ENCODE measurements at regions not wholly inside any gene's neighbourhood (a gene's known extent, or its start where the extent isn't known, plus 50 kb on each side); places are given as distances from the start of the nearest gene placed in this dataset.

DNA sequence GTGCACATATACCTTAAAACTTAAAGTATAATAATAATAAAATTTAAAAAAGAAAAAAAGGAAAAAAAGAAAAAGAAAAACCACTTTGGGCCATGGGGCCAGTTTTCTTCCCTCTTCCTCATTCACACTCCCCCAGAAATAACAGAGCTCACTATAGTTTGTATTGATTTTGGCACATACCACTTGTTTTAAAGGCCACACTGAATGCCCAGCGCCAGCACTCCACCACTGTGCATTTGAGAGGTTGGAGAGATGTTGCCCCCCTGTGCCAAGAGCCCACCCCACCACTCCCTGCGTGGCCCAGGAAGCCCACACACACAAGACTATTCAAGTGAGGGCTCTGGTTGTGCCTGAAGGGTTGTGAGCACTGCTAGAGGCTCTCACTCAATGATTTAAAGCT lies 1536.3 kb downstream of the TSPY10 start:
- Histone ChIP-seq H4K20me1 (ENCODE audit: insufficient read depth, low read length) (no peaks in the 10 kb centered on the region), H3K36me3 (ENCODE audit: insufficient read depth, low read length) (no peaks in the 10 kb centered on the region), H3K4me2 (ENCODE audit: low read length) (no peak overlapping the region), H3K27me3 (ENCODE audit: insufficient read depth, low read length) (no peaks in the 10 kb centered on the region), H2AFZ (ENCODE audit: low read depth, low read length) (no peak overlapping the region), H3K4me3 (ENCODE audit: insufficient read depth, low read depth, low read length) (no peak overlapping the region), H3K79me2 (ENCODE audit: insufficient read depth, low read length) (no peaks in the 10 kb centered on the region), H3K27ac (ENCODE audit: low read depth, low read length) (no peak overlapping the region), H3K4me1 (ENCODE audit: insufficient read depth, low read length) (no peaks in the 10 kb centered on the region), H3K9ac (ENCODE audit: low read length) (no peak overlapping the region), H3K9me3 (ENCODE audit: insufficient read depth, low read depth, low read length) (no peaks in the 10 kb centered on the region)
- no peaks in the 10 kb centered on the region for H3K4me1 Mint-ChIP-seq (ENCODE audit: low read depth, unreplicated experiment)
- H3K9me3 Mint-ChIP-seq (ENCODE audit: unreplicated experiment), result peaks cover 8% of the 10 kb centered on the region
- H3K36me3 Mint-ChIP-seq (ENCODE audit: low read depth, unreplicated experiment), result peaks cover 2% of the 10 kb centered on the region
- H3K4me3 Mint-ChIP-seq (ENCODE audit: unreplicated experiment), result no peak overlapping the region
- FAIRE-seq (no peak), DNase-seq (ENCODE audit: low read depth) (no peak)
- H3K27ac Mint-ChIP-seq (ENCODE audit: unreplicated experiment), result no peak overlapping the region
- TF ChIP-seq CTCF (IDR thresholded peaks at IDR 0.05; ENCODE audit: insufficient read depth, low read depth, low read length) (no peak), EZH2 (IDR thresholded peaks at IDR 0.05; ENCODE audit: insufficient read depth, low read length) (no peak)
- H3K27me3 Mint-ChIP-seq (ENCODE audit: low read depth, unreplicated experiment), result no peaks in the 10 kb centered on the region

DNA sequence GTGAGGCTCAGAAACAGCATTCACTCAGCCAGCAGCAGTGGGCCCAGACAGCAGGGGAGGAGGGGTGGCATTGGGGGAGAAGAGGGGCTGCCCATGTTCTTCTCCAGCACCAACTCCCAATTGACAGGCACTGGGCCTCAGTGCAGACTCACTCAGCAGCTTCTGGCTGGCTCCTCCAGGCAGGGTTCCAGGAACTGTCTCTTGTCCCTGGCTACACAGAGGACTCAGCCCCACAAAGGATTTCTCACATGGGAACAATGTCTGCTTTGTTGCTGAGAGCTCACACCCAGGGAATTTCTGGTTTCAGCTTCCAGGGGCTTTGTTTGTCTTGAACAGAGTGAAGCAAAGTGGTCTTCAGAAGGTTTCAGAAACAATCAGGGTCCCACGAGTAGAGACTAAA lies 1536.7 kb downstream of the TSPY10 start:
- Mint-ChIP-seq H3K27ac (ENCODE audit: unreplicated experiment) (no peak overlapping the region), H3K4me1 (ENCODE audit: low read depth, unreplicated experiment) (no peaks in the 10 kb centered on the region), H3K36me3 (ENCODE audit: low read depth, unreplicated experiment) (peaks cover 2% of the 10 kb centered on the region), H3K9me3 (ENCODE audit: unreplicated experiment) (peaks cover 8% of the 10 kb centered on the region), H3K4me3 (ENCODE audit: unreplicated experiment) (no peak overlapping the region), H3K27me3 (ENCODE audit: low read depth, unreplicated experiment) (no peaks in the 10 kb centered on the region)
- H3K9me3 ChIP-seq (ENCODE audit: insufficient read depth, low read depth, low read length), result no peaks in the 10 kb centered on the region
- no peaks in the 10 kb centered on the region for H3K36me3 ChIP-seq (ENCODE audit: insufficient read depth, low read length)
- no peak overlapping the region for H3K4me3 ChIP-seq (ENCODE audit: insufficient read depth, low read depth, low read length)
- no peak for DNase-seq (ENCODE audit: low read depth)
- H3K4me2 ChIP-seq (ENCODE audit: low read length), result no peak overlapping the region
- no peaks in the 10 kb centered on the region for H3K79me2 ChIP-seq (ENCODE audit: insufficient read depth, low read length)
- no peaks in the 10 kb centered on the region for H4K20me1 ChIP-seq (ENCODE audit: insufficient read depth, low read length)
- no peak overlapping the region for H3K9ac ChIP-seq (ENCODE audit: low read length)
- no peak overlapping the region for H2AFZ ChIP-seq (ENCODE audit: low read depth, low read length)
- H3K27ac ChIP-seq (ENCODE audit: low read depth, low read length), result no peak overlapping the region
- TF ChIP-seq CTCF (IDR thresholded peaks at IDR 0.05; ENCODE audit: insufficient read depth, low read depth, low read length) (no peak), EZH2 (IDR thresholded peaks at IDR 0.05; ENCODE audit: insufficient read depth, low read length) (no peak)
- H3K27me3 ChIP-seq (ENCODE audit: insufficient read depth, low read length), result no peaks in the 10 kb centered on the region
- no peaks in the 10 kb centered on the region for H3K4me1 ChIP-seq (ENCODE audit: insufficient read depth, low read length)
- FAIRE-seq, result no peak

- Mint-ChIP-seq H3K4me1 (ENCODE audit: low read depth, unreplicated experiment) (no peaks in the 10 kb centered on the region), H3K9me3 (ENCODE audit: unreplicated experiment) (peaks cover 6% of the 10 kb centered on the region), H3K27me3 (ENCODE audit: low read depth, unreplicated experiment) (no peaks in the 10 kb centered on the region), H3K27ac (ENCODE audit: unreplicated experiment) (no peak overlapping the region), H3K4me3 (ENCODE audit: unreplicated experiment) (no peak overlapping the region), H3K36me3 (ENCODE audit: low read depth, unreplicated experiment) (peaks cover 2% of the 10 kb centered on the region)
- Histone ChIP-seq H3K27ac (ENCODE audit: low read depth, low read length) (no peak overlapping the region), H3K4me3 (ENCODE audit: insufficient read depth, low read depth, low read length) (no peak overlapping the region), H3K27me3 (ENCODE audit: insufficient read depth, low read length) (no peaks in the 10 kb centered on the region), H4K20me1 (ENCODE audit: insufficient read depth, low read length) (no peaks in the 10 kb centered on the region), H3K4me2 (ENCODE audit: low read length) (no peak overlapping the region), H3K9me3 (ENCODE audit: insufficient read depth, low read depth, low read length) (no peaks in the 10 kb centered on the region), H3K36me3 (ENCODE audit: insufficient read depth, low read length) (no peaks in the 10 kb centered on the region), H3K9ac (ENCODE audit: low read length) (no peak overlapping the region), H2AFZ (ENCODE audit: low read depth, low read length) (no peak overlapping the region), H3K79me2 (ENCODE audit: insufficient read depth, low read length) (no peaks in the 10 kb centered on the region), H3K4me1 (ENCODE audit: insufficient read depth, low read length) (no peaks in the 10 kb centered on the region)
- FAIRE-seq (no peak), DNase-seq (ENCODE audit: low read depth) (no peak)
- TF ChIP-seq CTCF (IDR thresholded peaks at IDR 0.05; ENCODE audit: insufficient read depth, low read depth, low read length) (no peak), EZH2 (IDR thresholded peaks at IDR 0.05; ENCODE audit: insufficient read depth, low read length) (no peak)
These were observed 1541.6 kb downstream of the TSPY10 start for GRCh38 chrY:11069271-11069670.
